A673 (cell line): ENCODE measurements at regions not wholly inside any gene's neighbourhood (a gene's known extent, or its start where the extent isn't known, plus 50 kb on each side); places are given as distances from the start of the nearest gene placed in this dataset.

Source experiments
- BruUV-seq: library from RNA; stranded (reverse); fragments of 400-500 nt; replicated peaks from 2 replicates; lab custom pipeline; 2021; lab: Mats Ljungman, UMichigan
- CTCF ChIA-PET: fragments of 300-600 bp; sonication (Branson Sonifier 250); formaldehyde crosslinking; loops from one replicate; lab custom pipeline; 2022; ENCODE audit warnings: antibody characterized with exemption; lab: Charles Lee
- POLR2A ChIA-PET: fragments of 300-600 bp; sonication (Branson Sonifier 250); formaldehyde crosslinking; loops from one replicate; lab custom pipeline; 2022; ENCODE audit warnings: antibody characterized with exemption; ENCODE audit not compliant: low non-redundant PET; lab: Charles Lee
- DNase-seq: peaks from one replicate; pipeline ENCODE4 v3.0.0-alpha.2; 2015; ENCODE audit warnings: low spot score
- H3K27ac ChIP-seq: fragments of 200-600 bp; sonication (generic); 2 replicates; pipeline ENCODE4 v1.5.1; 2016; ENCODE audit warnings: mixed run types, low read depth, mild to moderate bottlenecking, mixed read lengths, antibody characterized with exemption, low read length; ENCODE audit not compliant: poor library complexity, severe bottlenecking
- H3K27me3 ChIP-seq: fragments of 200-600 bp; sonication (generic); replicated peaks from 2 replicates; pipeline ENCODE4 v1.6.1; 2017; ENCODE audit warnings: mixed run types, low read depth, mild to moderate bottlenecking, mixed read lengths, antibody characterized with exemption, low read length; ENCODE audit not compliant: insufficient read depth, poor library complexity
- H3K36me3 ChIP-seq: fragments of 200-600 bp; sonication (generic); 2 replicates; pipeline ENCODE4 v1.6.1; 2016; ENCODE audit warnings: mixed run types, mild to moderate bottlenecking, mixed read lengths, antibody characterized with exemption, low read length; ENCODE audit not compliant: insufficient read depth, poor library complexity, severe bottlenecking
- H3K4me1 ChIP-seq: fragments of 200-600 bp; sonication (generic); 2 replicates; pipeline ENCODE4 v1.6.1; 2017; ENCODE audit warnings: mixed run types, mild to moderate bottlenecking, mixed read lengths, antibody characterized with exemption, low read length; ENCODE audit not compliant: insufficient read depth, poor library complexity, severe bottlenecking
- H3K4me3 ChIP-seq: fragments of 200-600 bp; sonication (generic); 2 replicates; pipeline ENCODE4 v1.5.1; 2016; ENCODE audit warnings: low read depth, mixed run types, mild to moderate bottlenecking, mixed read lengths, low read length; ENCODE audit not compliant: poor library complexity, severe bottlenecking
- H3K9me3 ChIP-seq: fragments of 200-600 bp; sonication (generic); 2 replicates; pipeline ENCODE4 v1.6.1; 2016; ENCODE audit warnings: mixed run types, low read depth, mild to moderate bottlenecking, mixed read lengths, antibody characterized with exemption, low read length; ENCODE audit not compliant: poor library complexity, severe bottlenecking
- EZH2 ChIP-seq: fragments of 200-600 bp; sonication (generic); IDR thresholded peaks from 2 replicates; pipeline ENCODE4 v1.6.1; 2017; ENCODE audit warnings: borderline replicate concordance, low read depth, mild to moderate bottlenecking, mixed read lengths, antibody characterized with exemption, low read length; ENCODE audit not compliant: poor library complexity, severe bottlenecking
- intact Hi-C: fragments of 100-400 bp; cut with micrococcal nuclease; formaldehyde crosslinking; loops from one replicate; pipeline ENCODE4 v1.10.0; 2022; ENCODE audit not compliant: unreplicated experiment
- TF ChIP-seq, protein P1 (sequence below): fragments of 300-800, 200-600 bp; sonication (generic); conservative IDR thresholded peaks from 2 replicates; pipeline ENCODE4 v1.5.1; 2017; ENCODE audit warnings: low read depth, mild to moderate bottlenecking, antibody characterized with exemption, low read length, moderate library complexity, mixed read lengths

- CTCF ChIA-PET = no interaction called here
Observed at GRCh38 chr6:4563156-4563555, 213.0 kb upstream of the CDYL start.

GRCh38 chr6:4561773-4562400 is 214.3 kb upstream of the CDYL start:
- Histone ChIP-seq H3K9me3 (no peaks in the 10 kb centered on the region), H3K4me3 (no peak overlapping the region), H3K27ac (no peak overlapping the region), H3K4me1 (no peaks in the 10 kb centered on the region), H3K27me3 (no peaks in the 10 kb centered on the region), H3K36me3 (no peaks in the 10 kb centered on the region)
- no TSS peak for BruUV-seq
- TF ChIP-seq, protein P1, sequence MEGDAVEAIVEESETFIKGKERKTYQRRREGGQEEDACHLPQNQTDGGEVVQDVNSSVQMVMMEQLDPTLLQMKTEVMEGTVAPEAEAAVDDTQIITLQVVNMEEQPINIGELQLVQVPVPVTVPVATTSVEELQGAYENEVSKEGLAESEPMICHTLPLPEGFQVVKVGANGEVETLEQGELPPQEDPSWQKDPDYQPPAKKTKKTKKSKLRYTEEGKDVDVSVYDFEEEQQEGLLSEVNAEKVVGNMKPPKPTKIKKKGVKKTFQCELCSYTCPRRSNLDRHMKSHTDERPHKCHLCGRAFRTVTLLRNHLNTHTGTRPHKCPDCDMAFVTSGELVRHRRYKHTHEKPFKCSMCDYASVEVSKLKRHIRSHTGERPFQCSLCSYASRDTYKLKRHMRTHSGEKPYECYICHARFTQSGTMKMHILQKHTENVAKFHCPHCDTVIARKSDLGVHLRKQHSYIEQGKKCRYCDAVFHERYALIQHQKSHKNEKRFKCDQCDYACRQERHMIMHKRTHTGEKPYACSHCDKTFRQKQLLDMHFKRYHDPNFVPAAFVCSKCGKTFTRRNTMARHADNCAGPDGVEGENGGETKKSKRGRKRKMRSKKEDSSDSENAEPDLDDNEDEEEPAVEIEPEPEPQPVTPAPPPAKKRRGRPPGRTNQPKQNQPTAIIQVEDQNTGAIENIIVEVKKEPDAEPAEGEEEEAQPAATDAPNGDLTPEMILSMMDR = no peak
- TF ChIP-seq EZH2 = no peak
- no peak for DNase-seq
- POLR2A ChIA-PET = no interaction called here
- CTCF ChIA-PET = no interaction called here
- intact Hi-C loops = no loop called here

More at GRCh38 chr6:4563156-4563555, 213.0 kb upstream of the CDYL start:
- no peak overlapping the region for H3K4me3 ChIP-seq
- H3K27ac ChIP-seq = no peak overlapping the region
- POLR2A ChIA-PET = interaction anchor here (0.6 kb wide), 1 partner anchor 236 kb away, joined by 4 read pairs; no protein-coding TSS in a partner anchor
- no peaks in the 10 kb centered on the region for H3K27me3 ChIP-seq
- no peak for DNase-seq
- no peaks in the 10 kb centered on the region for H3K4me1 ChIP-seq
- no peaks in the 10 kb centered on the region for H3K36me3 ChIP-seq
- BruUV-seq = no TSS peak
- intact Hi-C loops = no loop called here
- no peaks in the 10 kb centered on the region for H3K9me3 ChIP-seq
- TF ChIP-seq, protein P1 = no peak
- TF ChIP-seq EZH2 = no peak

DNA sequence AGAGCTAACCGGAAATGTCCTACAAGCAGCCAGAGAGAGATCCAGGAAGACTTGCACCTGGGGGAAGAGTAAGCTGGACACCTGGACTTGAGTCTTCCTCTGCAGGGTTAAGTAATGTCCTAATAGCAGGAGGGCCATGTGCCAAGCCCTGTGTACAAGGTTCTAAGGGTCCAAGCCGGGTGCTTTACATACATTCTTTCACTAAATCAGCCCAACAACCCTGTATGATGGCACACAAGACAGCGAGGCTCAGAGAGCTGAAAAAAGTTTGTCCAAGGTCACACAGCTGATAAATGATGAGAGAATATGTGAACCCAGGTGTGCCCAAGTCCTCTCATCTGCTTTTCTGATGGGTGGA is 215.1 kb upstream of the CDYL start:
- no TSS peak for BruUV-seq
- POLR2A ChIA-PET = no interaction called here

More for the DNA sequence above, 215.1 kb upstream of the CDYL start:
- no peak for DNase-seq
- Histone ChIP-seq H3K4me1 (no peaks in the 10 kb centered on the region), H3K9me3 (no peaks in the 10 kb centered on the region), H3K27ac (no peak overlapping the region), H3K4me3 (no peak overlapping the region), H3K27me3 (no peaks in the 10 kb centered on the region), H3K36me3 (no peaks in the 10 kb centered on the region)
- CTCF ChIA-PET = no interaction called here
- intact Hi-C loops = no loop called here
- TF ChIP-seq, protein P1 = no peak
- no peak for TF ChIP-seq EZH2
